ENCODE measurements at regions not wholly inside any gene's neighbourhood (a gene's known extent, or its start where the extent isn't known, plus 50 kb on each side); places are given as distances from the start of the nearest gene placed in this dataset.

DNA sequence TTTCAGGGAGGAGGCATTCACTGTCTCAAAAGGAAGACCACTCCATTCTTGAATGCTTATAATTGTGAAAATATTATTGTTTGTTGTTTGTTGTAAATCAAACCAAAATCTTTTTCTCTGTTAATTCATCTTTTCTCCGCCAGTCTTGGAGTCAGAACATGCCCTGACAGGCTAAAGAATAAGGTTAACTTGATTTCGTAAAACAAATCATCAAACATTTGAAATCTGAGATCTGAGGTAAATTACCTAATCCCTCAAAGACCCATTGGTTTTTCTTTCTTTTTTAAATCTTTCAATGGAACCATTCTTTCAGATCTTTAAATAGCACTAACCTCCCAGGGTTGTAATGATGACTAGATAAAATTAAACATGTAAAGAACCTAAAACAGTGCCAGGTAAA is 430.1 kb upstream of the PTBP2 start:
- WGBS, 2 donors (ENCODE audit: low coverage in 1 of 2): 59 to 71% methylated on average over 2 of the region's 2 CpGs
- TF ChIP-seq POLR2A (IDR thresholded peaks at IDR 0.05) (no peak), POLR2AphosphoS5 (IDR thresholded peaks at IDR 0.05) (no peak), EP300 (IDR thresholded peaks at IDR 0.05; ENCODE audit: low read depth) (no peak)
- TF ChIP-seq, protein P1, sequence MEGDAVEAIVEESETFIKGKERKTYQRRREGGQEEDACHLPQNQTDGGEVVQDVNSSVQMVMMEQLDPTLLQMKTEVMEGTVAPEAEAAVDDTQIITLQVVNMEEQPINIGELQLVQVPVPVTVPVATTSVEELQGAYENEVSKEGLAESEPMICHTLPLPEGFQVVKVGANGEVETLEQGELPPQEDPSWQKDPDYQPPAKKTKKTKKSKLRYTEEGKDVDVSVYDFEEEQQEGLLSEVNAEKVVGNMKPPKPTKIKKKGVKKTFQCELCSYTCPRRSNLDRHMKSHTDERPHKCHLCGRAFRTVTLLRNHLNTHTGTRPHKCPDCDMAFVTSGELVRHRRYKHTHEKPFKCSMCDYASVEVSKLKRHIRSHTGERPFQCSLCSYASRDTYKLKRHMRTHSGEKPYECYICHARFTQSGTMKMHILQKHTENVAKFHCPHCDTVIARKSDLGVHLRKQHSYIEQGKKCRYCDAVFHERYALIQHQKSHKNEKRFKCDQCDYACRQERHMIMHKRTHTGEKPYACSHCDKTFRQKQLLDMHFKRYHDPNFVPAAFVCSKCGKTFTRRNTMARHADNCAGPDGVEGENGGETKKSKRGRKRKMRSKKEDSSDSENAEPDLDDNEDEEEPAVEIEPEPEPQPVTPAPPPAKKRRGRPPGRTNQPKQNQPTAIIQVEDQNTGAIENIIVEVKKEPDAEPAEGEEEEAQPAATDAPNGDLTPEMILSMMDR (IDR thresholded peaks at IDR 0.05): no peak
- H3K4me1 ChIP-seq: no peaks in the 10 kb centered on the region

DNA sequence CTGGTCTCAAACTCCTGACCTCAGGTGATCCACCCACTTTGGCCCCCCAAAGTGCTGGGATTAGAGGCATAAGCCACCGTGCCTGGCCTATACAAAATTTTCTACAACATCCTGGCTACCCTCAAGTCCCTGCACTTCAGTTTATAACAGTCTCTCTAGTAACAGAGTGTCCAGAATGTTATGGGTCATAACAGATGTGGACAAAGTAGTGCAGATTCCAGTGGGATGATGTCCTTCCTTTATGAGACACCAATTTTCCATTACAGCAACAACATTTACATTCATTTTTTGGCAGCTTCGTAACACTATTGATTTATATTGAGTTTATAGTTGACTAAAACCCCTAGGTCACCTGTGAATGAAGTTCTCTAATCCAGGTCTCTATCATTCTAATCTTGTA is 429.4 kb upstream of the PTBP2 start:
- no peaks in the 10 kb centered on the region for H3K27me3 ChIP-seq
- 89 to 91% methylated on average over 1 to 2 of the region's 2 CpGs for WGBS, 2 donors (ENCODE audit: low coverage in 1 of 2)
- no peak overlapping the region for H3K27ac ChIP-seq
- peaks cover 0 to 8% of the 10 kb centered on the region in 2 donors for H3K9me3 ChIP-seq
- DNase-seq: no peak
- H3K4me3 ChIP-seq: no peak overlapping the region
- in situ Hi-C loops (cut with MboI; ENCODE audit: low pct_ligation_motif_present in 1 of 4, low pct_unique_long_range_greater_than_20kb in 1 of 4, low sequenced_read_pairs in 3 of 4): no loop called here
- TF ChIP-seq POLR2A (IDR thresholded peaks at IDR 0.05) (no peak), EP300 (IDR thresholded peaks at IDR 0.05; ENCODE audit: low read depth) (no peak), POLR2AphosphoS5 (IDR thresholded peaks at IDR 0.05) (no peak)
- TF ChIP-seq, protein P1 (IDR thresholded peaks at IDR 0.05): no peak
- no peaks in the 10 kb centered on the region for H3K4me1 ChIP-seq
- no peaks in the 10 kb centered on the region for H3K36me3 ChIP-seq
- intact Hi-C loops (cut with DNase I; ENCODE audit: low total_unique reads): no loop called here

More for the DNA sequence above, 430.1 kb upstream of the PTBP2 start:
- no peak overlapping the region for H3K27ac ChIP-seq
- DNase-seq: no peak
- in situ Hi-C loops (cut with MboI; ENCODE audit: low pct_ligation_motif_present in 1 of 4, low pct_unique_long_range_greater_than_20kb in 1 of 4, low sequenced_read_pairs in 3 of 4): no loop called here
- H3K9me3 ChIP-seq: peaks cover under 1 to 8% of the 10 kb centered on the region in 2 donors
- intact Hi-C loops (cut with DNase I; ENCODE audit: low total_unique reads): no loop called here
- no peak overlapping the region for H3K4me3 ChIP-seq
- no peaks in the 10 kb centered on the region for H3K36me3 ChIP-seq
- H3K27me3 ChIP-seq: no peaks in the 10 kb centered on the region

DNA sequence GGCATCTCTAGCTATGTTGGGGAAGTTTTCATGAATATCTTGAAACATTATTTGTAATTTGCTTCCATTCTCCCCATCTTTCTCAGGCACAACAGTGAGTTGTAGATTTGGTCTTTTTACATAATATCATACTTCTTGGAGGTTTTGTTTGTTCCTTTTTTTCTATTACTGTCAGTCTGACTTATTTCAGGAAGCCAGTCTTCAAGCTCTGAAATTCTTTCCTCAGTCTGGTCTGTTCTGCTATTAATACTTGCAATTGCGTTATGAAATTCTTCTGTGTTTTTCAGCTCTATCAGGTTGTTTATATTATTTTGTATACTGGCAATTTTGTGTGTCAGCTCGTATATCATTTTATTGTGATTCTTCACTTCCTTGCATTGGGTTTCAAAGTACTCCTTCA is 424.6 kb upstream of the PTBP2 start:
- no peaks in the 10 kb centered on the region for H3K9me3 ChIP-seq
- TF ChIP-seq POLR2A (IDR thresholded peaks at IDR 0.05) (no peak), EP300 (IDR thresholded peaks at IDR 0.05; ENCODE audit: low read depth) (no peak), POLR2AphosphoS5 (IDR thresholded peaks at IDR 0.05) (no peak)
- TF ChIP-seq, protein P1 (IDR thresholded peaks at IDR 0.05): no peak
- DNase-seq: no peak
- in situ Hi-C loops (cut with MboI; ENCODE audit: low pct_ligation_motif_present in 1 of 4, low pct_unique_long_range_greater_than_20kb in 1 of 4, low sequenced_read_pairs in 3 of 4): no loop called here
- H3K4me1 ChIP-seq: no peaks in the 10 kb centered on the region
- WGBS, 2 donors (ENCODE audit: low coverage in 1 of 2): 68 to 82% methylated on average over 2 of the region's 2 CpGs
- H3K36me3 ChIP-seq: no peaks in the 10 kb centered on the region
- no peak overlapping the region for H3K27ac ChIP-seq
- intact Hi-C loops (cut with DNase I; ENCODE audit: low total_unique reads): no loop called here
- H3K4me3 ChIP-seq: no peak overlapping the region
- H3K27me3 ChIP-seq: no peaks in the 10 kb centered on the region

DNA sequence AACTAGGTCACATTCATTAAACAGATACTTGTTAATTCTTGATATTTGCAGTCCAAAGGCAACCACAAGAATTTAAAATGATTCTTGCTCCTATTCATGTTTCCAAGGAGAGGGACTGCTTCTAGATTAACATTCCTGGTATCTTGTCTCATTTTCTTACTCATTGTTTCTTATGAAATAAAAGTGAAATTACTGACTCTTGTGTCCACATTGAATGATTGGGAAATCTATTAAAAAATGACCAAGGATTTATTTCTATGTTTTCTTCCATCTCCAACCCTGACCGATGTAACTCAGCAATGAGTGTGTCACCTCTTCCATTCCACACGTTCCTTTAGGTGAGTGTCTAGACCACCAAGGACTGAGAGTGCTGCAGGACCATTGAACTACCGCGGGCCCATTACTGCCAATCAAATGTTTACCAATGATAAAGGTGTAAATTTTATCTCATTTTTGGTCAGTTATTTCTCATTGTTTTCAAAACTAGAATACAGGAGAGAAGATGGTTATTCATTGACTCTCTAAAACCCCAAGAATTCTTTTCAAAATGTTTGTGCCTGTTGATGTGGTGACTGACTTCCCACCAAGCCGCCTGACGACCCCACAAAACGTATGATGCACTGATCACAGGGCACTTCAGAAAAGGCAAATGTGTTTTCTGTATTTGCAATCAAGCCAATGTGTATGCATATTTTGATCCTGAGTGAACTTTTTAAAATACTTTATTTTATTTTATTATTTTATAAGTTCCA is 414.6 kb upstream of the PTBP2 start:
- TF ChIP-seq POLR2AphosphoS5 (IDR thresholded peaks at IDR 0.05): no peak
- no peak for TF ChIP-seq EP300 (IDR thresholded peaks at IDR 0.05; ENCODE audit: low read depth)
- TF ChIP-seq, protein P1 (IDR thresholded peaks at IDR 0.05): no peak
- no peak for TF ChIP-seq POLR2A (IDR thresholded peaks at IDR 0.05)
- H3K4me3 ChIP-seq: no peak overlapping the region
- no peaks in the 10 kb centered on the region for H3K36me3 ChIP-seq
- in situ Hi-C loops (cut with MboI; ENCODE audit: low pct_ligation_motif_present in 1 of 4, low pct_unique_long_range_greater_than_20kb in 1 of 4, low sequenced_read_pairs in 3 of 4): no loop called here
- H3K27me3 ChIP-seq: no peaks in the 10 kb centered on the region
- no peaks in the 10 kb centered on the region for H3K9me3 ChIP-seq
- intact Hi-C loops (cut with DNase I; ENCODE audit: low total_unique reads): no loop called here
- H3K27ac ChIP-seq: no peak overlapping the region
- 86 to 87% methylated on average over 7 of the region's 7 CpGs for WGBS, 2 donors (ENCODE audit: low coverage in 1 of 2)
- no peak for DNase-seq
- H3K4me1 ChIP-seq: no peaks in the 10 kb centered on the region
